ENCODE measurements at regions not wholly inside any gene's neighbourhood (a gene's known extent, or its start where the extent isn't known, plus 50 kb on each side); places are given as distances from the start of the nearest gene placed in this dataset.
"Not testable (repeated sequence)": the region's sequence is repeated elsewhere in the genome, so short reads cannot be mapped to it uniquely, and the experiment has no call there.

GRCh38 chr16:29355339-29356059 is 51.0 kb downstream of the NPIPB11 start:
- H3K27ac ChIP-seq; H3K27me3 ChIP-seq; H4K20me1 ChIP-seq; H3K4me1 ChIP-seq; H3K9ac ChIP-seq; H3K36me3 ChIP-seq; H3K9me3 ChIP-seq (replicated peaks in 1 of 11); H3K4me3 ChIP-seq; H3K4me2 ChIP-seq: not testable (repeated sequence)

- peaks cover 0 to 11% (median 0%) of the 10 kb centered on the region in 10 experiments; a peak in 4 of 20 replicates for H3K4me1 ChIP-seq
- H3K4me3 ChIP-seq; H3K27me3 ChIP-seq; H3K4me2 ChIP-seq; H3K9me3 ChIP-seq (replicated peaks in 1 of 11); H3K36me3 ChIP-seq; H3K27ac ChIP-seq; H3K9ac ChIP-seq; H4K20me1 ChIP-seq: not testable (repeated sequence)
Measured at GRCh38 chr16:29354449-29354848, 52.1 kb downstream of the NPIPB11 start.

GRCh38 chr16:29352617-29352999 is 53.9 kb downstream of the NPIPB11 start:
- H3K9ac ChIP-seq, H3K36me3 ChIP-seq, H3K27ac ChIP-seq: not testable (repeated sequence)

GRCh38 chr16:29351970-29352616 is 54.4 kb downstream of the NPIPB11 start:
- H3K4me1 ChIP-seq = peaks cover 4 to 19% (median 7%) of the 10 kb centered on the region in 10 experiments
- not testable (repeated sequence) for H3K9ac ChIP-seq; H4K20me1 ChIP-seq; H3K4me2 ChIP-seq; H3K9me3 ChIP-seq (replicated peaks in 1 of 11); H3K4me3 ChIP-seq; H3K36me3 ChIP-seq; H3K27me3 ChIP-seq; H3K27ac ChIP-seq

More at GRCh38 chr16:29352617-29352999, 53.9 kb downstream of the NPIPB11 start:
- not testable (repeated sequence) for H3K9me3 ChIP-seq (replicated peaks in 1 of 11); H3K4me3 ChIP-seq; H3K4me2 ChIP-seq; H4K20me1 ChIP-seq; H3K27me3 ChIP-seq
- H3K4me1 ChIP-seq = peaks cover 0 to 14% (median 2%) of the 10 kb centered on the region in 10 experiments; a peak in 13 of 20 replicates

- not testable (repeated sequence) for H3K9me3 ChIP-seq (replicated peaks in 1 of 11); H3K4me3 ChIP-seq; H3K4me2 ChIP-seq; H4K20me1 ChIP-seq; H3K36me3 ChIP-seq; H3K27me3 ChIP-seq; H3K9ac ChIP-seq; H3K27ac ChIP-seq
- H3K4me1 ChIP-seq = peaks cover 6 to 24% (median 9%) of the 10 kb centered on the region in 10 experiments
Measured at GRCh38 chr16:29351271-29351969, 55.1 kb downstream of the NPIPB11 start.

GRCh38 chr16:29349966-29350365 is 56.5 kb downstream of the NPIPB11 start:
- not testable (repeated sequence) for H3K4me3 ChIP-seq; H3K36me3 ChIP-seq; H4K20me1 ChIP-seq; H3K9me3 ChIP-seq (replicated peaks in 1 of 11); H3K27me3 ChIP-seq; H3K27ac ChIP-seq; H3K4me2 ChIP-seq; H3K9ac ChIP-seq
- H3K4me1 ChIP-seq = peaks cover 6 to 24% (median 9%) of the 10 kb centered on the region in 10 experiments

- not testable (repeated sequence) for H4K20me1 ChIP-seq; H3K9me3 ChIP-seq (replicated peaks in 1 of 11); H3K36me3 ChIP-seq; H3K9ac ChIP-seq; H3K27ac ChIP-seq; H3K4me2 ChIP-seq; H3K27me3 ChIP-seq; H3K4me3 ChIP-seq
- peaks cover 6 to 24% (median 9%) of the 10 kb centered on the region in 10 experiments for H3K4me1 ChIP-seq
Measured at GRCh38 chr16:29348748-29349147, 57.8 kb downstream of the NPIPB11 start.

GRCh38 chr16:29348123-29348690 is 58.3 kb downstream of the NPIPB11 start:
- peaks cover 6 to 24% (median 9%) of the 10 kb centered on the region in 10 experiments for H3K4me1 ChIP-seq
- H3K4me3 ChIP-seq; H3K36me3 ChIP-seq; H3K27me3 ChIP-seq; H4K20me1 ChIP-seq; H3K27ac ChIP-seq; H3K9ac ChIP-seq; H3K4me2 ChIP-seq; H3K9me3 ChIP-seq (replicated peaks in 1 of 11): not testable (repeated sequence)

GRCh38 chr16:29346796-29347580 is 59.5 kb downstream of the NPIPB11 start:
- H3K4me2 ChIP-seq = peak overlapping the region; percentile 18 to 66 (median 44); a peak in 15 of 22 replicates
- peaks cover 6 to 24% (median 9%) of the 10 kb centered on the region in 10 experiments for H3K4me1 ChIP-seq
- peak overlapping the region in 2 of 11 experiments; percentile 17 to 39; a peak in 3 of 22 replicates for H3K27ac ChIP-seq
- H3K27me3 ChIP-seq; H3K4me3 ChIP-seq; H3K36me3 ChIP-seq; H3K9ac ChIP-seq; H4K20me1 ChIP-seq; H3K9me3 ChIP-seq (replicated peaks in 1 of 11): not testable (repeated sequence)

GRCh38 chr16:29346203-29346602 is 60.3 kb downstream of the NPIPB11 start:
- H3K9ac ChIP-seq; H3K4me2 ChIP-seq; H3K27ac ChIP-seq; H4K20me1 ChIP-seq; H3K9me3 ChIP-seq (replicated peaks in 1 of 11); H3K4me3 ChIP-seq; H3K27me3 ChIP-seq; H3K36me3 ChIP-seq: not testable (repeated sequence)
- H3K4me1 ChIP-seq = peaks cover 6 to 24% (median 11%) of the 10 kb centered on the region in 10 experiments

- H3K4me2 ChIP-seq; H3K9ac ChIP-seq; H3K27me3 ChIP-seq; H3K4me3 ChIP-seq; H3K9me3 ChIP-seq (replicated peaks in 1 of 11); H3K36me3 ChIP-seq; H4K20me1 ChIP-seq: not testable (repeated sequence)
- Histone ChIP-seq H3K4me1 (peaks cover 21 to 43% (median 35%) of the 10 kb centered on the region in 10 experiments), H3K27ac (peak overlapping the region in 2 of 11 experiments; percentile 21 to 32; a peak in 1 of 22 replicates)
Measured at GRCh38 chr16:29342937-29343336, 63.6 kb downstream of the NPIPB11 start.

GRCh38 chr16:29340779-29341438 is 65.6 kb downstream of the NPIPB11 start:
- H3K4me2 ChIP-seq = peak overlapping the region in 6 of 11 experiments; percentile 39 to 79 (median 77); a peak in 11 of 22 replicates
- not testable (repeated sequence) for H3K36me3 ChIP-seq, H3K9ac ChIP-seq

More at GRCh38 chr16:29340779-29341438, 65.6 kb downstream of the NPIPB11 start:
- not testable (repeated sequence) for H4K20me1 ChIP-seq; H3K4me3 ChIP-seq; H3K27me3 ChIP-seq; H3K9me3 ChIP-seq (replicated peaks in 1 of 11)
- H3K27ac ChIP-seq = peak overlapping the region in 1 of 11 experiments; percentile 71; a peak in 2 of 22 replicates
- H3K4me1 ChIP-seq = peaks cover 20 to 48% (median 39%) of the 10 kb centered on the region in 10 experiments

Measured in BLaER1 treated with 17β-estradiol and CSF1 and Interleukin-3, amounts not matched to agents 10 nM and 100 nM (cell line).